ENCODE measurements at regions not wholly inside any gene's neighbourhood (a gene's known extent, or its start where the extent isn't known, plus 50 kb on each side); places are given as distances from the start of the nearest gene placed in this dataset.

GRCh38 chr2:15874321-15874720 is 66.0 kb upstream of the MYCN start:
- no peak for TF ChIP-seq CTCF (IDR thresholded peaks at IDR 0.05; ENCODE audit: poor library complexity, severe bottlenecking)
- TF ChIP-seq MXI1 (conservative IDR thresholded peaks at IDR 0.05; ENCODE audit: poor library complexity, severe bottlenecking), result no peak
- TF ChIP-seq EP300 (conservative IDR thresholded peaks at IDR 0.05; ENCODE audit: poor library complexity, severe bottlenecking), result no peak
- TF ChIP-seq RAD21 (conservative IDR thresholded peaks at IDR 0.05), result no peak
- no peak for TF ChIP-seq EZH2 (IDR thresholded peaks at IDR 0.05; ENCODE audit: borderline replicate concordance, insufficient read depth, low read length, poor library complexity, severe bottlenecking)
- TF ChIP-seq POLR2AphosphoS5 (IDR thresholded peaks at IDR 0.05), result no peak
- TF ChIP-seq SMC3 (conservative IDR thresholded peaks at IDR 0.05; ENCODE audit: poor library complexity), result no peak
- no peak for TF ChIP-seq TAF1 (IDR thresholded peaks at IDR 0.05; ENCODE audit: low read depth)
